ENCODE measurements at regions not wholly inside any gene's neighbourhood (a gene's known extent, or its start where the extent isn't known, plus 50 kb on each side); places are given as distances from the start of the nearest gene placed in this dataset.
"Not testable (repeated sequence)": the region's sequence is repeated elsewhere in the genome, so short reads cannot be mapped to it uniquely, and the experiment has no call there.

GRCh38 chr6:170087421-170087780, 203.5 kb downstream of the DLL1 start:
- not testable (repeated sequence) for TF ChIP-seq POLR2AphosphoS5 (IDR thresholded peaks at IDR 0.05; ENCODE audit: low read depth, low read length); POLR2A (IDR thresholded peaks at IDR 0.05; ENCODE audit: low read depth, low read length); TAF1 (IDR thresholded peaks at IDR 0.05; ENCODE audit: low read depth, low read length); PAX5 (IDR thresholded peaks at IDR 0.05; ENCODE audit: insufficient read depth, low read length, severe bottlenecking)
